GM21526 (cell line): ENCODE measurements at regions not wholly inside any gene's neighbourhood (a gene's known extent, or its start where the extent isn't known, plus 50 kb on each side); places are given as distances from the start of the nearest gene placed in this dataset.
A peak's percentile ranks its signal among the peaks of the same experiment; 100 is the strongest.
"Not testable (repeated sequence)": the region's sequence is repeated elsewhere in the genome, so short reads cannot be mapped to it uniquely, and the experiment has no call there.

ENCODE experiments used
- ATAC-seq: cut with Tn5 transposase; IDR thresholded peaks from one replicate; pipeline ENCODE4 v1.9.1; 2021; ENCODE audit warnings: moderate library complexity; ENCODE audit not compliant: unreplicated experiment, low FRiP score

DNA sequence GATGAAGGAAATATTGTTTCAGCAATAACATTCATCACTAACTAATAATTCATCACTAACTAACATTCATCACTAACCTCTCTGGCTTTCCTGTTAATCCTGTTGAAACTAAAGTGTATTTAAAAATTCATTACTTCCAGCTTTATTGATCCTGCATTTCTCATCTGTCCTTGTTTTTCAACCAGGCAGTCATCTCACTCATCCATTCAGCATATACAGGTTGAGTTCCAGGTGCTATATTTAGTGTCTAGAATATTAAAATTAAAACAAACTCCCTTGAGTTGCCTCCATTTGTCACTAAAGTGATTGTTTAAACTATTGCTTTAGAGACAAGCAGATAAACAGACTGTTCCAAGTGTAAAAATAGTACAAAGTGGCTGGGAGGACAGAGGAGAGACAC, 58.1 kb downstream of the ATXN7L3B start:
- no peak for ATAC-seq

DNA sequence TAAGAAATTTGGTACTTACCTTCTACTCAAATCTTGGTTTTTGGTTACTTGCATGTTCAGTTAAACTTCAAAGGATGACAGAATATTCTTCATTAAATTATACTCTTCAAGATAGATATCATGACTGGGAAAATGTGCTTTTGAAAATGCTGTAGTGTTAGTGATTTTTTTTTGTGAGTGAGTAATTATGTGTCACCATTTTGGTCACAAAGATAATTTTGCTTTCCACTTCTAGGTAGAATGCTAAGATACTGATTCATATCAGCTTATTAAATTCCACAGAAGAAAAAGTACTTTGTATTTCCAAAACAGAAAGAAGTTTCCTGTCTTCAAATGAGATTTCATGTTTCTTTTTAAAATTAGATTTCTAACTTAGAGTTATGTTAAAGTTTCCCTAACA, 61.2 kb downstream of the ATXN7L3B start:
- no peak for ATAC-seq

DNA sequence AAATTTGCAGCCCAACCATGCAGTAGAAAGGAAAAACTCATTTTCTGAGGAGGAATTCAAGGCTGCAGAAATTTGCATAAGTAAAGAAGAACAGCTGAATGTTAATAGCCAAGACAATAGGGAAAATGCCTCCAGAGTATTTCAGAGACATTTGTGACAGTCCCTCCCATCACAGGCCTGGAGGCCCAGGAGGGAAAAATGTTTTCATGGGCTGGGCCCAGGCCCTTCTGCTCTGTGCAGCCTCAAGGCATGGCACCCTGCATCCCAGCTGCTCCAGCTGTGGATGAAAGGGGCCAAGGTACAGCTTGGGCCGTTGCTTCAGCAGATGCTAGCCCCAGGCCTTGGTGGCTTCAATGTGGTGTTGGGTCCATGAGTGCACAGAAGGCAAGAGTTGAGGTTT, 62.3 kb downstream of the ATXN7L3B start:
- no peak for ATAC-seq

- not testable (repeated sequence) for ATAC-seq
Observed at GRCh38 chr12:74600817-74601216, 63.2 kb downstream of the ATXN7L3B start.

DNA sequence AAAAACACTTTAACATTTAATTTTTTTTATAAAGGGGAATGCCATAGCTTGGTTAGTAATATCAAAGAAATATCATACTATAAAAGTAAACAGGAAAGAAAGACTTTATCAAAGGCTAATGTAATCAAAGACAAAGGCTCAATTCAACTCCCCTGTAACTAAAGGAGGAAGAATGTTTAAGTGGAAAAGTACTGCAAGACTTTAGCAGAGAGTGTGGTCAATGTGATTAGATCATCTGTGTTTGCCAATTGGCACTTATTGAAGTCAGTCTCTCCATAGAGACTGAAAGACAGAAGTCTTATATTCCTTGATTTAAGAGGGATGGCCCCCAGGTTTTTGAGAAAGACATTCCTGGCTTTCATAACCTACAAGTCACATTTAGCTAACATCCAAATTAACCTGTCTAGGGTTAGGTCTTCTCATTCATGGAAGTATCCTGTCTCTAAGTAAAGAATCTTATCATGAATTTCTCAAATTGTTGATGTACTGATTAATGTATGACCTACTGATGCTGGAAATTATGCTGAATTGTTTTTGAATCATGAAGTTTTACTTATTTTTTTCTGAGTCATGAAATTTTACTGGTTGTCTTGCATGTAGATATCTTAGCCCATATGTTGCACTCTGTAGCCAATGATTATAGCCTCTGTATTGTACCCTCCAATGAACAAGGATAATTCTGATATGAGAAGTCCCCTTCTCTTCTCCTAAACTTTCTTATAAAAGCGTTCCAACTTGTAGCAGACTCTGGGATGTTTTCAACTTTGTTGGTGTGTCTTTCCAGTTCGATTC, 65.4 kb downstream of the ATXN7L3B start:
- no peak for ATAC-seq

DNA sequence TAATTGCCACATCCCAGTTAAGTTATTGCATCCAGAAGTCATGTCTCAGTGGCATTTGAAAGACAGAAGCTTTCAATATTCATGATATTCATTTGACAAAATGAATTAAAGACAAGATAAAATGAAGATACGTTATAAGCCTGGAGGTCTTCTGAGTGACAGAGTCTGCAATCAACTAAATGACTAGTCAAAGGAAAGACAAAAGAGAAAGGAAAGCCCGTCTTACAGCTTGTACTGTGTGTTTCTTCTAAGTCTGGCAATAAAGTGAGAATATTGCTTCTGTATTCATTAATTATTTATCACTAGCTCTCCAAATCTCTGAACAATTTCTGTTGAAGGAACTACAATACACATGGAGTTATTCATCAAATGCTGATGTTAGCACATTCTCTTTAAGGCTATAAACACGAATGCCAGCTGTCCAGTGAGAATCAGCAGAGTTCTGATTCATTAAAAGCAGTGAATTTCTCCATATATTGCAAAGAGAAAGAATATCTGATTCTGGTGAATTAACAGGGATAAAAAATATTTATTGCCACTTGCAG, 70.7 kb downstream of the ATXN7L3B start:
- no peak for ATAC-seq

DNA sequence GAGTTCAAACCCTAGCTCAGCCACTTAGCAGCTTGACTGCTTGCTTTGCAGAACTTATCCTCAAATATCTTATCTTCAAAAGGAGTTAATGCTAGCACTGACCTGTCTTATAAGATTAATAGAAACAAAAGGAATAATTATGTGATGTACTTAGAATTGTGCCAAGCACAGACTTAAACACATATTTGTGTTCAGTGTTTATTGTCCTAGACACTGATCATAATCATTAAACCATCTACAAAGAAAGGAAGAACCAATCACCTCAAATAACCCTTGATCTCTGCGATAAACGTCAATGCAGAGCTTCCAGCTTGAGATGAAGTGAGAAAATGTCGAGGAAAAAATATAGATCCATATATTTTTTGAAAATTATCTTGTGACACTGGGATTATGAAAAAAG, 73.1 kb downstream of the ATXN7L3B start:
- ATAC-seq = no peak

- no peak for ATAC-seq
Observed at GRCh38 chr12:74614426-74614825, 76.8 kb downstream of the ATXN7L3B start.

GRCh38 chr12:74619084-74619483, 81.4 kb downstream of the ATXN7L3B start:
- no peak for ATAC-seq

- no peak for ATAC-seq
Observed at GRCh38 chr12:74619884-74620283, 82.2 kb downstream of the ATXN7L3B start.

DNA sequence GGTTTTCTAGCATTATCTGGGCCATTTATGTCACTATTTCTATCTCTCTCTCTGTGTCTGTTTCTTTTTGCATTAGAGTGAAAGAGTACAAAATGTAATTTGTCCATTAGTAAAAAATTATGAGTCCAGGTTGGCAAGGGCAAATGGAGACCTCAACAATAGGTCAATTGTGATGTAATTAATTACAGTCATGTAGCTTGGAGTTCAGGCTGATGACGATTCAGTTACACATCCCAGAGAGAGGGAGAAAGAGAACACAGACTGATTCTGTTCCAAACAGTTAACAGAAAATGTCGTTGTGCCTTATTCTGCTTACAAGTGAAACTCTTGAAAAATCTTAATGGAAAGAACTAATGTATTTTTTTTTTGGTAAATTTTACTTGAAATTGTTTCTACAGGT, 83.3 kb downstream of the ATXN7L3B start:
- ATAC-seq = no peak

DNA sequence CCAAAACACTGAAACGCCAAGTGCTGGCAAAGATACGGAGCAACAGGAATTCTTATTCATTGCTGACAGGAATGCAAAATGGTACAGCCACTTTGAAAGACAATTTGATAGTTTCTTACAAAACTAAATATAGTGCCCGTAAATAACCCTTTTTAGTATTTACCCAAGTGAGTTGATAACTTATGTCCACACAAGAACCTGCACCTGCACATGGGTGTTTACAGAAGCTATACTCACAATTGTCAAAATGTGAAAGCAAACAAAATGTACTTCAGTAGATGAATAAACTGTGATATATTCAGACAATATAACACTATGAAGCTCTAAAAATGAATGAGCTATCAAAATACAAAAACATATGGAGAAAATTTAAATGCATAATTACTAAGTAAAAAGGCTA, 86.6 kb downstream of the ATXN7L3B start:
- ATAC-seq = no peak

DNA sequence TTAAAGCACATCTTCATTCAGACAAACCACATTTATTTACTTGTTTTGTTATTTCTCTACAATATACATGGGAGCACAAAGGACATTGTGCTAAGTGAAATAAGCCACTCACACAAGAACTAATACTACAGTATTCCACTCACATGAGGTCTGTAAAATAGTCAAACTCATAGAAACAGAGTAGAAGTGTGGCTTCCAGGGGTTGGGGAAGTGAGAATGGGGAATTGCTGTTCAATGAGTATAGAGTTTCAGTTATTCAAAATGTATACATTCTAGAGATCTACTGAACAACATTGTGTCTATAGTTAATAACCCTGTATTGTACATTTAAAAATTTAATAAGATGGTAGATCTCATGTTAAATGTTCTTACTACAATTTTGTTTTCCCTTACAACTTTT, 88.8 kb downstream of the ATXN7L3B start:
- peak; percentile 86 for ATAC-seq

GRCh38 chr12:74641262-74641661, 103.6 kb downstream of the ATXN7L3B start:
- no peak for ATAC-seq

DNA sequence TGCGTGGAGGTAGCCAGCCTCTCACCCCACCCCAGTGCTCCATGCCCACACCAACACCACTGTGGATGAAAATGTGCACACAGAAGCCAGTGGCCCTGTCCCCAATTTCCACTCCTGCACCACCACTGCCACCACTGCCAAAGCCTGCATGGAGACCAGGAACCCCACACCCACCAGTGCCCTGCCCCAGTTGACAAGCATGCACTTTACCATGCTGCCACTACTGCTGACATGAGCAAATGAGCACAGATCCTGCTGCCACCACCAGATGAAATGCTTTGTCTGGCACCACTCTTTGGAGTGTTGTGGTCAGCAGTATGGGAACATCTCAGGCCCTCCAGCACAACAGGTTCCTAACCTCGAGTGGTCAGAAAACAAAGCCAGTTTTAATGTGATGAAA, 104.1 kb downstream of the ATXN7L3B start:
- ATAC-seq = no peak

DNA sequence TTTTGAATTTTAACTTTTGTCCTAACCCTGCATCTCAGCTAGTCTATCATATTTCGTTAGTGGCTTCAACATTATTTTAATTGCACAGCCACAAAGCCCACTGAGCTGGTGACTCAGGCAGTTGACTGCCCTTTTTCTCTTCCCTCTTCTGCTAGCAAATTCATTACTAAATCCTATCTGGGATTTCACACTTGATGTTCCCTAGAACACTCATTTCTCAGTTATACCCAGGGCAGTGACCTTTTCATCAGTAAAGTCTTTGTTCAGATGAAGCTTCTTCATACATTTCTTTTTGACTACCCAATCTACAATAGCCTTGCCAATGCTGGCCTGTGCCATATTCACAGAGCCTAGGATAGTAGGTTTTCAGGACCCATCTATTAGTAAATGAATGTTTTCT, 107.0 kb downstream of the ATXN7L3B start:
- ATAC-seq = no peak

DNA sequence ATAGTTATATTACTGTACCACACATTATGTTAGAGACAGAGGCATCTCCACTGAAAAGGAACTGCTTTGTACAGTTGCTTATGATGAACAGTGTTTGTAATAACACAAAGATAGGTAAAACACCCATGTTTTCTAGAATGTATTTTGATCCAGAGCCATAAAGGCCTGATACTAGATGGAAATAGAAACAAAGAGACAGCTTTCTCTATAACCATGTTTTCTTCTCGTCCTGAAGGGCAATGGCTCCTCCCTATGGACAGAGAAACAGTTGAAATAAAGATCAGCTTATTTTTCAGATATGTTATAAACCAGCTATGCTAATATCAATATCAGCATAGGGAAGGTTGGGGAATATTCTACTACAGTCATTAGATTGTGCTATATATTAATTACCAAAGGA, 109.2 kb downstream of the ATXN7L3B start:
- no peak for ATAC-seq

- ATAC-seq = no peak
Observed at GRCh38 chr12:74647256-74647655, 109.6 kb downstream of the ATXN7L3B start.

DNA sequence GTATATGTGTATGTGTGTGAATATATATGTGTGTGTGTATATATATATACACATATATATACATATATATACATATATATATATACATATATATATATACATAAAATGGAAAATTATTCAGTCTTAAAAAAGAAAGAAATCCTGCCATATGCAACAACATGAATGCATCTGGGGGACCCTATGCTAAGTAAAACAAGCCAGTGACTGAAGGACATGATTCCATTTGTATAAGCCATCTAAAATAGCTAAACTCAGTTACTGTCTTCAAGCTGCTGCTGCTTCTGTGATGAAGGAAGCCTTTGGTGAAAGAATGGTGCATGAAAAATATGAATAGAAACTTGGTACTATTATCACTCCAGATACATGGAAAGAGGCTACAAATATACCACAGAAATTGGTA, 118.6 kb downstream of the ATXN7L3B start:
- no peak for ATAC-seq

DNA sequence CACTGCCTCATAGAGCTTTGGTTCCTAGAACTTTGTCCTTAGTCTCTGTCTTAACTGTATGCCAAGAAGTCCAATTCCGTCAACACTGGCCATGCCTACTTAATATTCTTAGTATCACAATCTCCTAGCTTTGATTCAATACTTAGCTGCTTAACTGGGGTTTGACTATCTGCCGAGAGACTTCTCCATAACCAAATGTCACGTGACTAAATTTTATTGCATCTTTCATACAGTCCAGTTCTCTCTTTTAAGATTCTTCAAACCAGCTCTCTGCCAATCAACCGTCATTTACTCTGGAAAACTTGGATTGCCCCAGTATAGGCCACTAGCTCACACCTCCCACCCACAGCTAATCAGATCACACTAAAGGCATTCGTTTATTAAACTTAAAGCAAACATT, 122.8 kb downstream of the ATXN7L3B start:
- ATAC-seq = no peak

- no peak for ATAC-seq
Observed at GRCh38 chr12:74663958-74664357, 126.3 kb downstream of the ATXN7L3B start.

DNA sequence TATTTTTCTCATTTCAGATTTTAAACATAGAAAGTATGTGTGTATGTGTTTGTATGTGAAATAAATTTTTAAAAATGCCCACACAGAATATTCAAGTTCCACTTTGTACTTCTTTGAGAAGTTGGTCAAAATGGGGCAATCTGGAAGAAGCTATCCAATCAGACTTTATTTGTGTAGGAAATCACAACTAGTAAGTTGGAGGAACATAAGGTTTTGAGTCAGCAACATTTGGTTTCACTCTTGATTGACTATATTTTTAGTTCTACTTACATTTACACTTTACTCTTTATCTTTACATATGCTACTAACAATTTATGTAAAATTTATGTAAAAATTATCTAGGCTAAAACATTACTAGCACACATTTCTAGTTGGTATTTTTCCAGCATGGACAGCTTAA, 128.1 kb downstream of the ATXN7L3B start:
- no peak for ATAC-seq
